Activated CD8-positive, alpha-beta memory T cell treated with anti-CD3 and anti-CD28 coated beads, Interleukin-2, amount 10 ng/mL, durations not matched to agents 7 days and 5 days (primary cell): ENCODE measurements at regions not wholly inside any gene's neighbourhood (a gene's known extent, or its start where the extent isn't known, plus 50 kb on each side); places are given as distances from the start of the nearest gene placed in this dataset.
"Not testable (repeated sequence)": the region's sequence is repeated elsewhere in the genome, so short reads cannot be mapped to it uniquely, and the experiment has no call there.

ENCODE experiments used
- ATAC-seq: fragments of 150-1000 bp; cut with Tn5 transposase; one replicate; pipeline ENCODE4 v1.10.0; 2021; ENCODE audit warnings: moderate library complexity
- CTCF ChIA-PET: fragments of 350-600 bp; sonication (Branson Sonifier 250); formaldehyde crosslinking; loops from one replicate; lab custom pipeline; 2021; ENCODE audit warnings: antibody characterized with exemption; lab: Charles Lee
- DNase-seq: peaks from one replicate; pipeline ENCODE4 v3.0.0-alpha.2; 2020
- H3K27ac Mint-ChIP-seq: one replicate; pipeline ENCODE4 v1.8.0; 2021; ENCODE audit warnings: mild to moderate bottlenecking, mixed read lengths
- H3K27me3 Mint-ChIP-seq: one replicate; pipeline ENCODE4 v1.8.0; 2021; ENCODE audit warnings: mixed read lengths
- H3K36me3 Mint-ChIP-seq: one replicate; pipeline ENCODE4 v1.8.0; 2021; ENCODE audit warnings: mild to moderate bottlenecking, mixed read lengths
- H3K4me1 Mint-ChIP-seq: one replicate; pipeline ENCODE4 v1.8.0; 2021; ENCODE audit warnings: mixed read lengths
- H3K4me3 Mint-ChIP-seq: one replicate; pipeline ENCODE4 v1.8.0; 2021; ENCODE audit warnings: mild to moderate bottlenecking, moderate library complexity, mixed read lengths
- H3K9me3 Mint-ChIP-seq: one replicate; pipeline ENCODE4 v1.8.0; 2022; ENCODE audit warnings: low read depth, mixed read lengths

DNA sequence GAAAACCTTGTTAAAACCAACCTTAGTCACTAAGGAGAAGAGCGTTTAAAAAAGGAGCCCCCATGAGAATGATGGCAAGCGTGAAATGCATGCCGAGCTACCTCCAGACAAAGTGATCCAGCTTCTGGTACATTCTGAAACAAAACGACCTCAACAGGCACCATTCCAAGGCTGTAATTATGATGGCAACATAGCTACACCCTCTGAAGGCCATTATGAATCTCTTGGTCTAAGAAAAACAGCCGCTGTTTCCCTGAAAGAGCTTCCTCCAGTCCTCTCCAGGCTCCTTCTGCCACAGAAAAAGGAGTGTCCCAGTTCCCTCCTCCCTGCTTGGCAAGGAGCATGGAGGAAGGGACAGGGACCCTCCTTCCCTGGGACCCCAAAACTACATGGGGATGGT lies 50.0 kb upstream of the ABLIM1 start:
- H3K4me1 Mint-ChIP-seq, result no peaks in the 10 kb centered on the region
- no peak for DNase-seq
- CTCF ChIA-PET, result no interaction called here
- ATAC-seq, result no peak
- H3K36me3 Mint-ChIP-seq, result no peaks in the 10 kb centered on the region
- H3K9me3 Mint-ChIP-seq, result no peaks in the 10 kb centered on the region
- H3K4me3 Mint-ChIP-seq, result no peak overlapping the region
- H3K27me3 Mint-ChIP-seq, result peaks cover 53% of the 10 kb centered on the region
- no peak overlapping the region for H3K27ac Mint-ChIP-seq

DNA sequence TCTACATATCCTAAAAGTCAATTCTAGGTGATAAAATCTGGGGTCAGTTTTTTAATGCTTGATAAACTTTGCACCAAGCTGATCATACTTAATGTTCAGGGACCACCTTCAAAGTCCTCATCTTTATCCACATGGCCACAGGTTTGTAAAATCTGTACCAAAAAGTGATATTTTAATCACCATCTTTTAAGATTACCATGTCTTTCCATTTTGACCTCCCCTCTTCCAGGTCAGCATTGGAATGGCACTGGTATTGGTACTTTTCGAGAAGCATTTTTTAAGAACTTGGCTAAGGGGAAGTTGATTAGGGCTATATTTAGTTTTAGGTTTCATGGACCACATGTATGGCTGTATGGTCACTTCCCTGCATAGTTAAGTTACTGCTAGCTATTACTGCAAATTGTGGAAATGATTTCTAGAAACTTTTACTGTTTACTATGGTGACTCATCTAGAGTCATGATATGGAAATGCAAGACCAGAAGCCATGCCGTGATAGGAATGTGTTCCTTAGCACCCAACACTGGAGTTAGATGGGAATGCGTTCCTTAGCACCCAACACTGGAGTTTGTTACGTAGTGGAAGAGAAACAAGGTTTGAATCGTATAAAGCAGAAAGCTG lies 50.8 kb upstream of the ABLIM1 start:
- Mint-ChIP-seq H3K27me3 (peaks cover 55% of the 10 kb centered on the region), H3K4me1 (no peaks in the 10 kb centered on the region), H3K27ac (no peak overlapping the region), H3K4me3 (no peak overlapping the region), H3K36me3 (no peaks in the 10 kb centered on the region), H3K9me3 (no peaks in the 10 kb centered on the region)
- no peak for ATAC-seq
- DNase-seq, result no peak
- CTCF ChIA-PET, result no interaction called here

- Mint-ChIP-seq H3K27me3 (peaks cover 58% of the 10 kb centered on the region), H3K4me3 (no peak overlapping the region), H3K36me3 (no peaks in the 10 kb centered on the region), H3K9me3 (no peaks in the 10 kb centered on the region), H3K27ac (no peak overlapping the region), H3K4me1 (no peaks in the 10 kb centered on the region)
- CTCF ChIA-PET, result no interaction called here
- no peak for ATAC-seq
- no peak for DNase-seq
Measured at GRCh38 chr10:114709984-114710383, 51.9 kb upstream of the ABLIM1 start.

GRCh38 chr10:114711176-114711868 lies 53.2 kb upstream of the ABLIM1 start:
- Mint-ChIP-seq H3K4me3 (no peak overlapping the region), H3K9me3 (no peaks in the 10 kb centered on the region), H3K27me3 (peaks cover 54% of the 10 kb centered on the region), H3K27ac (no peak overlapping the region), H3K36me3 (no peaks in the 10 kb centered on the region), H3K4me1 (no peaks in the 10 kb centered on the region)
- no peak for DNase-seq
- ATAC-seq, result no peak
- CTCF ChIA-PET, result no interaction called here

DNA sequence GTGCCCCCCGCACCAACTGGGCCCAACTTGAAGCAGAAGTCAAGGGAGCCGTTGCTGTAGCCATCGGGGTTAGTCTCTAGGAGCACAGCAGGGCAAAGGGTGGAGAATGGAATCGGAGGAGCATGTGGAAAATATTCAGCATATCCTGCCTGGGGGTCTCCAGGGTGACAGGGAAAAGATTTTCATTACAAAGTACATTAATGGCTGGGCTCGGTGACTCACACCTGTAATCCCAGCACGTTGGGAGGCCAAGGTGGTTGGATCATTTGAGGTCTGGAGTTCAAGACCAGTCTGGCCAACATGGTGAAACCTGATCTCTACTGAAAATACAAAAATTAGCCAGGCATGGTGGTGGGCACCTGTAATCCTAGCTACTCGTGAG lies 53.8 kb upstream of the ABLIM1 start:
- ATAC-seq (no peak), DNase-seq (no peak)
- no peaks in the 10 kb centered on the region for H3K4me1 Mint-ChIP-seq
- H3K27me3 Mint-ChIP-seq, result peaks cover 49% of the 10 kb centered on the region
- H3K9me3 Mint-ChIP-seq, result no peaks in the 10 kb centered on the region
- CTCF ChIA-PET, result no interaction called here
- no peak overlapping the region for H3K4me3 Mint-ChIP-seq
- no peak overlapping the region for H3K27ac Mint-ChIP-seq
- H3K36me3 Mint-ChIP-seq, result no peaks in the 10 kb centered on the region

- no peak for DNase-seq
- no peak overlapping the region for H3K4me3 Mint-ChIP-seq
- H3K27ac Mint-ChIP-seq, result no peak overlapping the region
- H3K36me3 Mint-ChIP-seq, result no peaks in the 10 kb centered on the region
- H3K9me3 Mint-ChIP-seq, result no peaks in the 10 kb centered on the region
- no peaks in the 10 kb centered on the region for H3K4me1 Mint-ChIP-seq
- CTCF ChIA-PET, result no interaction called here
- ATAC-seq, result no peak
- peaks cover 45% of the 10 kb centered on the region for H3K27me3 Mint-ChIP-seq
Measured at GRCh38 chr10:114713525-114714090, 55.5 kb upstream of the ABLIM1 start.

DNA sequence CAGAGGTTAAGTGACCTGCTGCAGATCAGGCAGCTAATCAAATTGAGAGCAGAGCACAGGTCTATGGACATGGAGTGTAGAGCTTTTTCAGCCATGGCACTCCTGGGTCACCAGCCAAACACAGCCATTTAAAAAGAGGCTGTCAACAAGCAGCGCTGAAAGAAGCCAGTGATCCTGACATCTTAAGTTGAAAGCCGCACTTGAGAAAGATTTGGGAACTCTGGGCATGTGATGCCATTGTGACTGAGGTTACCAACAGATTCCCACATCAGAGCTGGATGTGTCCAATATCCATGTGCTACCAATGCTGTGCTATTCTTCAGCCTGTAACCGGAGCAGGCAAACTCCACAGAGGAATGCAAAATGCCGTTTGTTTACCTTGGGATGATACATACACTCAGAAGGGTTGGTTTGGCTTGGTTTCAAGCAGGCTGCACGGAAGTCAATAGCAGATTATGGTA lies 56.2 kb upstream of the ABLIM1 start:
- DNase-seq (no peak), ATAC-seq (no peak)
- Mint-ChIP-seq H3K4me3 (no peak overlapping the region), H3K9me3 (no peaks in the 10 kb centered on the region), H3K4me1 (no peaks in the 10 kb centered on the region), H3K36me3 (no peaks in the 10 kb centered on the region), H3K27ac (no peak overlapping the region), H3K27me3 (peaks cover 41% of the 10 kb centered on the region)
- CTCF ChIA-PET, result no interaction called here

DNA sequence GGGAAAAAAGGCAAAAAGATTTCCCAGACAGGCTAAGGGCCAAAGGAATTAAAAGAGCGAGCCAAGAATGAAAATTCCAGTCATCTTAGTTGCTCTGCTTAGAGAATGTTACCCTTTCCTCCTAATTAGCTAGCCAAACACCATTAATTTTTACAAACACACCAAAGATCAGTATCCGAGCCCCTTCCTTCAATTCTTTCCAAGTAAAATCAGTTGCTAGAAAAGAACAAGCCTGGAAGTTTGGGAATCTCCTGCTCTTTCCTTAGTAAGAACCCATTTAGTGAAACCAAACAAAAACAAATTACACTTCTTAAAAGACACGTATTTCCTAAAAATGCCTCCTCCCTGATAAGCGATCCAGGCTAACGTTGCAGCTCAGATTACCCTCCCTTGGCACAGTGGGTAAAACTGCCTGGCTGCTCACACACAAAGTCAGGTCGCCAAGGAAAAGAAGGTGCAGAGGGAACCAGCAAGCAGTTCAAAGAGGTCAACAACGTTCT lies 57.1 kb upstream of the ABLIM1 start:
- Mint-ChIP-seq H3K9me3 (no peaks in the 10 kb centered on the region), H3K36me3 (no peaks in the 10 kb centered on the region), H3K27ac (no peak overlapping the region), H3K4me3 (no peak overlapping the region), H3K27me3 (peaks cover 38% of the 10 kb centered on the region), H3K4me1 (no peaks in the 10 kb centered on the region)
- ATAC-seq (no peak), DNase-seq (no peak)
- CTCF ChIA-PET, result no interaction called here

- H3K27me3 Mint-ChIP-seq, result peaks cover 39% of the 10 kb centered on the region
- H3K4me1 Mint-ChIP-seq, result no peaks in the 10 kb centered on the region
- DNase-seq, result no peak
- ATAC-seq, result no peak
- no peak overlapping the region for H3K27ac Mint-ChIP-seq
- H3K4me3 Mint-ChIP-seq, result no peak overlapping the region
- no peaks in the 10 kb centered on the region for H3K9me3 Mint-ChIP-seq
- no peaks in the 10 kb centered on the region for H3K36me3 Mint-ChIP-seq
- CTCF ChIA-PET, result no interaction called here
Measured at GRCh38 chr10:114716811-114717404, 58.8 kb upstream of the ABLIM1 start.

GRCh38 chr10:114717881-114718280 lies 59.8 kb upstream of the ABLIM1 start:
- ATAC-seq, H3K36me3 Mint-ChIP-seq, H3K9me3 Mint-ChIP-seq, H3K4me3 Mint-ChIP-seq, CTCF ChIA-PET, DNase-seq, H3K4me1 Mint-ChIP-seq, H3K27ac Mint-ChIP-seq: not testable (repeated sequence)
- peaks cover 34% of the 10 kb centered on the region for H3K27me3 Mint-ChIP-seq

- Mint-ChIP-seq H3K27ac (no peak overlapping the region), H3K9me3 (no peaks in the 10 kb centered on the region)
- CTCF ChIA-PET, result no interaction called here
Measured at GRCh38 chr10:114718374-114718773, 60.3 kb upstream of the ABLIM1 start.

DNA sequence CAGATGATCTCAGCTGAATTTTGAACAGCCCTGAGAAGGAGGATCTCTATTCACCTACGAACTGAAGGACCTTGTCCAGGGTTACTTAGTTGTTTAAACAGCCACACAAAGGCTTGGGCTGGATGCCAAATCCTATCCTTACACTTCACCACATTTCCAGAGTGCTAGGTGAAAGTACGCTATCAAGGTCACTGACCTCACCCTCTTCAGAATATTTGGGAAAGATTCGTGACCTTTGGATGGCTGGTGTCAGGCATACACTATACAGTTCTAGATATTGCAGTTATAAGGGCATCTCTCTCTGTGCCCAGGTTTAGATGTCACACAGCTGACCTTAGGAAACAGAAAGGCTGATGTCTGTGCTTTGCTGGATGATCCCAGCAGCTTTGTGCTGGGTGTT lies 61.2 kb upstream of the ABLIM1 start:
- Mint-ChIP-seq H3K4me3 (no peak overlapping the region), H3K27ac (no peak overlapping the region), H3K27me3 (peaks cover 20% of the 10 kb centered on the region), H3K9me3 (no peaks in the 10 kb centered on the region), H3K36me3 (no peaks in the 10 kb centered on the region), H3K4me1 (no peaks in the 10 kb centered on the region)
- DNase-seq (no peak), ATAC-seq (no peak)
- CTCF ChIA-PET, result no interaction called here

More at GRCh38 chr10:114718374-114718773, 60.3 kb upstream of the ABLIM1 start:
- peaks cover 29% of the 10 kb centered on the region for H3K27me3 Mint-ChIP-seq
- no peak for ATAC-seq
- no peaks in the 10 kb centered on the region for H3K36me3 Mint-ChIP-seq
- H3K4me3 Mint-ChIP-seq, result no peak overlapping the region
- no peaks in the 10 kb centered on the region for H3K4me1 Mint-ChIP-seq
- no peak for DNase-seq

GRCh38 chr10:114720023-114720422 lies 61.9 kb upstream of the ABLIM1 start:
- H3K9me3 Mint-ChIP-seq, H3K4me1 Mint-ChIP-seq, CTCF ChIA-PET, DNase-seq, H3K27ac Mint-ChIP-seq, H3K36me3 Mint-ChIP-seq, ATAC-seq, H3K4me3 Mint-ChIP-seq: not testable (repeated sequence)
- peaks cover 17% of the 10 kb centered on the region for H3K27me3 Mint-ChIP-seq
